Hepatocyte (in vitro differentiated cells): ENCODE measurements at regions not wholly inside any gene's neighbourhood (a gene's known extent, or its start where the extent isn't known, plus 50 kb on each side); places are given as distances from the start of the nearest gene placed in this dataset.
A peak's percentile ranks its signal among the peaks of the same experiment; 100 is the strongest.

Experiments
- DNase-seq: peaks from one replicate; pipeline ENCODE4 v3.0.0-alpha.2; 2016; ENCODE audit warnings: low spot score
- H2AFZ ChIP-seq: fragments of 200-600 bp; sonication (generic); 2 replicates; pipeline ENCODE4 v1.6.0; 2016; ENCODE audit warnings: antibody characterized with exemption, mild to moderate bottlenecking
- H3K27ac ChIP-seq: fragments of 200-600 bp; sonication (generic); 2 replicates; pipeline ENCODE4 v1.5.1; 2016; ENCODE audit warnings: mild to moderate bottlenecking
- H3K27me3 ChIP-seq: fragments of 200-600 bp; sonication (generic); 2 replicates; pipeline ENCODE4 v1.6.1; 2016
- H3K36me3 ChIP-seq: fragments of 200-600 bp; sonication (generic); replicated peaks from 2 replicates; pipeline ENCODE4 v1.5.1; 2016; ENCODE audit warnings: low read depth; ENCODE audit not compliant: insufficient read depth
- H3K4me1 ChIP-seq: fragments of 200-600 bp; sonication (generic); 2 replicates; pipeline ENCODE4 v1.5.1; 2016; ENCODE audit warnings: mild to moderate bottlenecking, moderate library complexity; ENCODE audit not compliant: insufficient read depth
- H3K4me2 ChIP-seq: fragments of 200-600 bp; sonication (generic); 2 replicates; pipeline ENCODE4 v1.6.0; 2016
- H3K4me3 ChIP-seq: fragments of 200-600 bp; sonication (generic); 2 replicates; pipeline ENCODE4 v1.5.1; 2016; ENCODE audit warnings: mild to moderate bottlenecking
- H3K79me2 ChIP-seq: fragments of 200-600 bp; sonication (generic); 2 replicates; pipeline ENCODE4 v1.6.0; 2017; ENCODE audit warnings: mild to moderate bottlenecking
- H3K9me2 ChIP-seq: fragments of 200-600 bp; sonication (generic); replicated peaks from 2 replicates; pipeline ENCODE4 v1.6.0; 2017; ENCODE audit warnings: mild to moderate bottlenecking; ENCODE audit not compliant: insufficient read depth
- H3K9me3 ChIP-seq: fragments of 200-600 bp; sonication (generic); 2 replicates; pipeline ENCODE4 v1.5.1; 2016; ENCODE audit warnings: low read depth, mild to moderate bottlenecking
- H4K20me1 ChIP-seq: fragments of 200-600 bp; sonication (generic); 2 replicates; pipeline ENCODE4 v1.6.0; 2016; ENCODE audit warnings: mild to moderate bottlenecking; ENCODE audit not compliant: insufficient read depth, poor library complexity, severe bottlenecking
- CTCF ChIP-seq: fragments of 200-600 bp; sonication (generic); IDR thresholded peaks from 2 replicates; pipeline ENCODE4 v1.5.1; 2016; ENCODE audit warnings: antibody characterized with exemption, mild to moderate bottlenecking; ENCODE audit not compliant: poor library complexity
- EZH2 ChIP-seq: fragments of 200-600 bp; sonication (generic); IDR thresholded peaks from 2 replicates; pipeline ENCODE4 v1.6.1; 2016; ENCODE audit warnings: antibody characterized with exemption, mild to moderate bottlenecking, borderline replicate concordance
- EZH2phosphoT487 ChIP-seq: fragments of 200-600 bp; sonication (generic); IDR thresholded peaks from one replicate; pipeline ENCODE4 v1.6.1; 2018; ENCODE audit warnings: antibody characterized with exemption, mild to moderate bottlenecking, low read depth, moderate library complexity; ENCODE audit not compliant: unreplicated experiment, severe bottlenecking
- WGBS: methylation state at CpG from one replicate; pipeline ENCODE4 v1.1.6; 2016; ENCODE audit warnings: low lambda C conversion rate; ENCODE audit errors: missing lambda C conversion rate; 5-methylcytosine and 5-hydroxymethylcytosine counted together

- Histone ChIP-seq H3K9me3 (no peaks in the 10 kb centered on the region), H3K79me2 (no peaks in the 10 kb centered on the region), H3K4me1 (peaks cover 5% of the 10 kb centered on the region), H3K36me3 (no peaks in the 10 kb centered on the region), H3K4me2 (no peak overlapping the region), H2AFZ (no peak overlapping the region), H4K20me1 (no peaks in the 10 kb centered on the region), H3K9me2 (no peaks in the 10 kb centered on the region), H3K27me3 (no peaks in the 10 kb centered on the region), H3K27ac (no peak overlapping the region), H3K4me3 (no peak overlapping the region)
- 15% methylated on average over 1 of the region's 1 CpG for WGBS
- no peak for TF ChIP-seq CTCF
- TF ChIP-seq EZH2, result no peak
- TF ChIP-seq EZH2phosphoT487, result no peak
- peak; percentile 13 for DNase-seq
Observed at GRCh38 chr3:29140666-29141065, 140.2 kb upstream of the RBMS3 start.

GRCh38 chr3:29141197-29141917, 139.5 kb upstream of the RBMS3 start:
- 52% methylated on average over 4 of the region's 4 CpGs for WGBS
- Histone ChIP-seq H3K27me3 (no peaks in the 10 kb centered on the region), H3K79me2 (no peaks in the 10 kb centered on the region), H3K27ac (peak overlapping the region; percentile 3), H2AFZ (peak overlapping the region; percentile 17), H3K4me3 (no peak overlapping the region), H4K20me1 (no peaks in the 10 kb centered on the region), H3K9me3 (no peaks in the 10 kb centered on the region), H3K4me2 (no peak overlapping the region), H3K4me1 (peaks cover 5% of the 10 kb centered on the region), H3K36me3 (no peaks in the 10 kb centered on the region), H3K9me2 (no peaks in the 10 kb centered on the region)
- no peak for DNase-seq
- TF ChIP-seq CTCF, result no peak
- no peak for TF ChIP-seq EZH2phosphoT487
- TF ChIP-seq EZH2, result no peak

GRCh38 chr3:29141918-29142275, 139.0 kb upstream of the RBMS3 start:
- H3K36me3 ChIP-seq, result no peaks in the 10 kb centered on the region
- no peak overlapping the region for H3K4me2 ChIP-seq
- no peaks in the 10 kb centered on the region for H3K79me2 ChIP-seq
- H3K4me1 ChIP-seq, result peaks cover 5% of the 10 kb centered on the region
- no peaks in the 10 kb centered on the region for H4K20me1 ChIP-seq
- no peaks in the 10 kb centered on the region for H3K9me2 ChIP-seq
- TF ChIP-seq CTCF, result no peak
- no peak for TF ChIP-seq EZH2phosphoT487
- TF ChIP-seq EZH2, result no peak
- no peak overlapping the region for H3K4me3 ChIP-seq
- H2AFZ ChIP-seq, result peak overlapping the region; percentile 17
- no peaks in the 10 kb centered on the region for H3K27me3 ChIP-seq
- H3K27ac ChIP-seq, result no peak overlapping the region
- no peak for DNase-seq
- no peaks in the 10 kb centered on the region for H3K9me3 ChIP-seq
- 80% methylated on average over 2 of the region's 2 CpGs for WGBS

- Histone ChIP-seq H3K36me3 (no peaks in the 10 kb centered on the region), H3K4me2 (no peak overlapping the region), H3K4me3 (no peak overlapping the region), H3K79me2 (no peaks in the 10 kb centered on the region), H3K4me1 (peaks cover 5% of the 10 kb centered on the region), H3K9me3 (no peaks in the 10 kb centered on the region), H3K27ac (no peak overlapping the region), H3K27me3 (no peaks in the 10 kb centered on the region), H4K20me1 (no peaks in the 10 kb centered on the region), H2AFZ (no peak overlapping the region), H3K9me2 (no peaks in the 10 kb centered on the region)
- no peak for TF ChIP-seq EZH2
- no peak for TF ChIP-seq CTCF
- WGBS, result 95% methylated on average over 3 of the region's 3 CpGs
- no peak for DNase-seq
Observed at GRCh38 chr3:29143151-29143550, 137.7 kb upstream of the RBMS3 start.
